ENCODE measurements at regions not wholly inside any gene's neighbourhood (a gene's known extent, or its start where the extent isn't known, plus 50 kb on each side); places are given as distances from the start of the nearest gene placed in this dataset.

DNA sequence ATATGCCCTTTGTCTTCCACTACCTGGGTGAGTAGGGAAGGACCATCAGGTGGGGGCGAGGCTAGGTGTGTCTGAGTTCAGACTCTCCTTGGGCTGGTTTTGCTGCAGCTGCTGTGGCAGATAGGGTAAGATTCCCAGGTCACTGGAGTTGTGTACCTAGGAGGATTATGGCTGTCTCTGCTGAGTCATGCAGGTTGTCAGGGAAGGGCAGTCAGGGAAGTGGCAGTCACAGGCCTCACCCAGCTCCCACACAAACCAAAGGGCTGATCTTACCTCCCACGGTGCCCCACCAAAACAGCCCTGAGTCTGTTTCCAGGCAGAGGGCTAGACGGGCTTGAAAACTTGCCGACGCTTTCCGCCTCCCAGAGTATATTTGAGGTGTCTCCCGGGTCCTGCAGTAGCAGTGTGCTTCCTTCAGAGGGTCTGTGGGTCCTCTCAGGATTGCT, 201.6 kb upstream of the PLXNA2 start:
- peak; percentile 38 for DNase-seq (ENCODE audit: low read depth)
- TF ChIP-seq, protein P1, sequence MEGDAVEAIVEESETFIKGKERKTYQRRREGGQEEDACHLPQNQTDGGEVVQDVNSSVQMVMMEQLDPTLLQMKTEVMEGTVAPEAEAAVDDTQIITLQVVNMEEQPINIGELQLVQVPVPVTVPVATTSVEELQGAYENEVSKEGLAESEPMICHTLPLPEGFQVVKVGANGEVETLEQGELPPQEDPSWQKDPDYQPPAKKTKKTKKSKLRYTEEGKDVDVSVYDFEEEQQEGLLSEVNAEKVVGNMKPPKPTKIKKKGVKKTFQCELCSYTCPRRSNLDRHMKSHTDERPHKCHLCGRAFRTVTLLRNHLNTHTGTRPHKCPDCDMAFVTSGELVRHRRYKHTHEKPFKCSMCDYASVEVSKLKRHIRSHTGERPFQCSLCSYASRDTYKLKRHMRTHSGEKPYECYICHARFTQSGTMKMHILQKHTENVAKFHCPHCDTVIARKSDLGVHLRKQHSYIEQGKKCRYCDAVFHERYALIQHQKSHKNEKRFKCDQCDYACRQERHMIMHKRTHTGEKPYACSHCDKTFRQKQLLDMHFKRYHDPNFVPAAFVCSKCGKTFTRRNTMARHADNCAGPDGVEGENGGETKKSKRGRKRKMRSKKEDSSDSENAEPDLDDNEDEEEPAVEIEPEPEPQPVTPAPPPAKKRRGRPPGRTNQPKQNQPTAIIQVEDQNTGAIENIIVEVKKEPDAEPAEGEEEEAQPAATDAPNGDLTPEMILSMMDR (IDR thresholded peaks at IDR 0.05; ENCODE audit: insufficient read depth, low read depth, low read length, missing control alignments), result no peak
- H3K4me3 ChIP-seq (ENCODE audit: low read length), result no peak overlapping the region

GRCh38 chr1:208446271-208446691, 202.1 kb upstream of the PLXNA2 start:
- TF ChIP-seq, protein P1 (IDR thresholded peaks at IDR 0.05; ENCODE audit: insufficient read depth, low read depth, low read length, missing control alignments), result no peak

DNA sequence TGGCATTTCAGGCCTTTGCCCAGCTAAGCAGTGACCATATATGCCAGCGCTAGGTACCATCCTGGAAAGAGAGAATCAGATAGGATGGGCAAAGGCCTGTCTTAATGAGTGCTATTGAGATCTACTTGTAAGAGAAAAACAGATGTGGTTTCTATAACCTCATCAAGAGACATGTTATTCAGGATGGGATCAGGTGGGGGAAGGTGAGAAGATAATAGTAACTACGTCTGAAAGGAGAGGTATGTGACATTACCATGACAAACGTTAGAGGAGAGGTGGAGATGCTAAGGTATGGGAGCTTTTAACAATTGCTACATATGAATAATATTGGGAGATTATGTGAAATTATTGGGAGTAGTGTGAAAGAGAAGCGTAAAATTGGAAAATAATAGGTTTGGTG, 204.2 kb upstream of the PLXNA2 start:
- no peak for DNase-seq (ENCODE audit: low read depth)
- TF ChIP-seq, protein P1 (IDR thresholded peaks at IDR 0.05; ENCODE audit: insufficient read depth, low read depth, low read length, missing control alignments), result no peak
- H3K4me3 ChIP-seq (ENCODE audit: low read length), result no peak overlapping the region

More at GRCh38 chr1:208446271-208446691, 202.1 kb upstream of the PLXNA2 start:
- no peak for DNase-seq (ENCODE audit: low read depth)
- H3K4me3 ChIP-seq (ENCODE audit: low read length), result no peak overlapping the region

DNA sequence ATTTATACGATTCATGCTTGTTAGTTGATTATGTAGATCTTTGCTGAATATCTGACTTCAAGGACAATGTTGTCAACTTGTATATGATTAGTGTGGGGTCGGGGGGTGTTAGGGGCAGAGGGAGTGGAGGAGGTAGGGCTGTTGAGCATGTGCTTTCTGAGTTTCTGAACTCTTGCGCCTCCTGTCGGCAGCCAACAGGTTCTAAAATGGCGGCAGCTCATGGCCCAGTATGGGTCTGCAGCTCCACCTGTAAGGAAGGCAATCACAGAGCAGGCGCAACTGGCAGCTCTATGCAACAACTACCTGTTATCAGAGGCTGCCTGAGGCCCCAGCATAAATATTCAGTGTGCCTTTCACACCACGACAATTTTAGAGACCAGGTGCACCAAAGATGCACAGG, 205.8 kb upstream of the PLXNA2 start:
- DNase-seq (ENCODE audit: low read depth), result no peak
- TF ChIP-seq, protein P1 (IDR thresholded peaks at IDR 0.05; ENCODE audit: insufficient read depth, low read depth, low read length, missing control alignments), result no peak

GRCh38 chr1:208450958-208451357, 206.8 kb upstream of the PLXNA2 start:
- no peak overlapping the region for H3K4me3 ChIP-seq (ENCODE audit: low read length)
- TF ChIP-seq, protein P1 (IDR thresholded peaks at IDR 0.05; ENCODE audit: insufficient read depth, low read depth, low read length, missing control alignments), result no peak
- no peak for DNase-seq (ENCODE audit: low read depth)

More for the DNA sequence above, 205.8 kb upstream of the PLXNA2 start:
- H3K4me3 ChIP-seq (ENCODE audit: low read length), result no peak overlapping the region

GRCh38 chr1:208455821-208456220, 211.6 kb upstream of the PLXNA2 start:
- no peak overlapping the region for H3K4me3 ChIP-seq (ENCODE audit: low read length)
- TF ChIP-seq, protein P1 (IDR thresholded peaks at IDR 0.05; ENCODE audit: insufficient read depth, low read depth, low read length, missing control alignments), result no peak
- DNase-seq (ENCODE audit: low read depth), result peak; percentile 65

DNA sequence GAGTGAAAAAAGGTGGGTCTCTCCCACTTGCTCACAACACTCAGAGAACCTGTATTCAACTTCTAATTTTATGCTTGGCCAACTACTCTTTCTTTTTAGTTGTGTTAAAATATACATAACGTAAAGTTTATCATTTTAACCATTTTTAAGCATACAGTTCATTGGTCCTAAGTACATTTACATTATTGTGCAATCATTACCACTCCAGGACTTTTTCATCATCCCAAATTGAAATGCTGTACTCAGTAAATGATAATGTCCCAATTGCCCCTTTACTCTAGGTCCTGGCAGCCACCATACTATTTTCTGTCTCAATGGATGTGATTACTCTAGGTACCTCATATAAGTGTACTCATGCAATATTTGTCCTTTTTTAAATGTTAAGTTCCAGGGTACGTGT, 212.3 kb upstream of the PLXNA2 start:
- TF ChIP-seq, protein P1 (IDR thresholded peaks at IDR 0.05; ENCODE audit: insufficient read depth, low read depth, low read length, missing control alignments), result no peak
- no peak for DNase-seq (ENCODE audit: low read depth)
- H3K4me3 ChIP-seq (ENCODE audit: low read length), result no peak overlapping the region
